Smooth muscle cell (in vitro differentiated cells): ENCODE measurements at regions not wholly inside any gene's neighbourhood (a gene's known extent, or its start where the extent isn't known, plus 50 kb on each side); places are given as distances from the start of the nearest gene placed in this dataset.

ENCODE experiments used
- DNase-seq: peaks from one replicate; lab custom pipeline; 2025; ENCODE audit not compliant: unreplicated experiment; lab: John Stamatoyannopoulos, UW
- H2AFZ ChIP-seq: fragments of 200-600 bp; sonication (generic); 2 replicates; pipeline ENCODE4 v1.6.0; 2016; ENCODE audit warnings: antibody characterized with exemption, low read depth, mild to moderate bottlenecking
- H3F3A ChIP-seq: fragments of 200-600 bp; sonication (generic); 2 replicates; pipeline ENCODE4 v1.6.0; 2017; ENCODE audit warnings: antibody characterized with exemption, low read depth
- H3K27ac ChIP-seq: fragments of 200-600 bp; sonication (generic); 2 replicates; pipeline ENCODE4 v1.5.1; 2016; ENCODE audit warnings: low read depth, mild to moderate bottlenecking
- H3K27me3 ChIP-seq: fragments of 200-600 bp; sonication (generic); 2 replicates; pipeline ENCODE4 v1.6.1; 2016; ENCODE audit warnings: low read depth, mild to moderate bottlenecking
- H3K36me3 ChIP-seq: fragments of 200-600 bp; sonication (generic); 2 replicates; pipeline ENCODE4 v1.5.1; 2016; ENCODE audit warnings: low read depth
- H3K4me1 ChIP-seq: fragments of 200-600 bp; sonication (generic); 2 replicates; pipeline ENCODE4 v1.5.1; 2016; ENCODE audit warnings: low read depth
- H3K4me2 ChIP-seq: fragments of 200-600 bp; sonication (generic); 2 replicates; pipeline ENCODE4 v1.6.0; 2016; ENCODE audit warnings: mild to moderate bottlenecking
- H3K4me3 ChIP-seq: fragments of 200-600 bp; sonication (generic); 2 replicates; pipeline ENCODE4 v1.5.1; 2016; ENCODE audit warnings: mild to moderate bottlenecking
- H3K79me2 ChIP-seq: fragments of 200-600 bp; sonication (generic); 2 replicates; pipeline ENCODE4 v1.6.0; 2016; ENCODE audit warnings: low read depth, mild to moderate bottlenecking
- H3K9ac ChIP-seq: fragments of 200-600 bp; sonication (generic); 2 replicates; pipeline ENCODE4 v1.6.0; 2016; ENCODE audit warnings: low read depth
- H3K9me3 ChIP-seq: fragments of 200-600 bp; sonication (generic); replicated peaks from 2 replicates; pipeline ENCODE4 v1.5.1; 2016; ENCODE audit warnings: low read depth
- H4K20me1 ChIP-seq: fragments of 200-600 bp; sonication (generic); 2 replicates; pipeline ENCODE4 v1.6.0; 2016; ENCODE audit warnings: low read depth
- WGBS: methylation state at CpG from one replicate; pipeline ENCODE4 v1.1.7; 2016; ENCODE audit warnings: low lambda C conversion rate; 5-methylcytosine and 5-hydroxymethylcytosine counted together
- TF ChIP-seq, protein P1 (sequence below): fragments of 200-600 bp; sonication (generic); IDR thresholded peaks from 2 replicates; pipeline ENCODE4 v1.5.1; 2017; ENCODE audit warnings: borderline replicate concordance, mild to moderate bottlenecking, antibody characterized with exemption; ENCODE audit not compliant: insufficient read depth, poor library complexity, severe bottlenecking

DNA sequence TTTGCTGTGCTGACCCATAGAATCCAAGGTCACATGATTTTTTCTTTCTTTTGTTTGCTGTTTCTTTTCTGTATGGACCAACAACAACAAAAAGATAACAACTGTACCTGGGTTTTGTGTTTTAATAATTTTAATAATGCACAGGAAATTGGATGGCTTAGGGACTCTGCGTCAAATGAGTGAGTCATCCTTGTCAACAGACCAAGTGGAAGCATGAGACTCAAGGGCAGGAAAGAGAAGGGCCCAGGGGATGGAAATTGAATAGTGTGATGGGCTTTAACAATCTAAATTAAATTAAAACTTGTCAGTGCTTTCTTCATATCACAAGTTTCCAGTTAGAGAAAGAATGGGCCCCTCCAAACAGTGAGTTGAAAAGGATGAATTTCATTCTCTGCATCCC, 413.0 kb downstream of the PREX1 start:
- TF ChIP-seq, protein P1, sequence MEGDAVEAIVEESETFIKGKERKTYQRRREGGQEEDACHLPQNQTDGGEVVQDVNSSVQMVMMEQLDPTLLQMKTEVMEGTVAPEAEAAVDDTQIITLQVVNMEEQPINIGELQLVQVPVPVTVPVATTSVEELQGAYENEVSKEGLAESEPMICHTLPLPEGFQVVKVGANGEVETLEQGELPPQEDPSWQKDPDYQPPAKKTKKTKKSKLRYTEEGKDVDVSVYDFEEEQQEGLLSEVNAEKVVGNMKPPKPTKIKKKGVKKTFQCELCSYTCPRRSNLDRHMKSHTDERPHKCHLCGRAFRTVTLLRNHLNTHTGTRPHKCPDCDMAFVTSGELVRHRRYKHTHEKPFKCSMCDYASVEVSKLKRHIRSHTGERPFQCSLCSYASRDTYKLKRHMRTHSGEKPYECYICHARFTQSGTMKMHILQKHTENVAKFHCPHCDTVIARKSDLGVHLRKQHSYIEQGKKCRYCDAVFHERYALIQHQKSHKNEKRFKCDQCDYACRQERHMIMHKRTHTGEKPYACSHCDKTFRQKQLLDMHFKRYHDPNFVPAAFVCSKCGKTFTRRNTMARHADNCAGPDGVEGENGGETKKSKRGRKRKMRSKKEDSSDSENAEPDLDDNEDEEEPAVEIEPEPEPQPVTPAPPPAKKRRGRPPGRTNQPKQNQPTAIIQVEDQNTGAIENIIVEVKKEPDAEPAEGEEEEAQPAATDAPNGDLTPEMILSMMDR = no peak
- Histone ChIP-seq H2AFZ (no peak overlapping the region), H3K4me3 (no peak overlapping the region), H3K79me2 (no peaks in the 10 kb centered on the region), H3K4me1 (peaks cover 10% of the 10 kb centered on the region), H3K27ac (no peak overlapping the region), H3K9me3 (no peaks in the 10 kb centered on the region), H3F3A (no peaks in the 10 kb centered on the region), H3K4me2 (no peak overlapping the region), H3K9ac (no peak overlapping the region), H3K36me3 (no peaks in the 10 kb centered on the region), H3K27me3 (no peaks in the 10 kb centered on the region), H4K20me1 (no peaks in the 10 kb centered on the region)
- no peak for DNase-seq
- 28% methylated on average over 1 of the region's 1 CpG for WGBS

DNA sequence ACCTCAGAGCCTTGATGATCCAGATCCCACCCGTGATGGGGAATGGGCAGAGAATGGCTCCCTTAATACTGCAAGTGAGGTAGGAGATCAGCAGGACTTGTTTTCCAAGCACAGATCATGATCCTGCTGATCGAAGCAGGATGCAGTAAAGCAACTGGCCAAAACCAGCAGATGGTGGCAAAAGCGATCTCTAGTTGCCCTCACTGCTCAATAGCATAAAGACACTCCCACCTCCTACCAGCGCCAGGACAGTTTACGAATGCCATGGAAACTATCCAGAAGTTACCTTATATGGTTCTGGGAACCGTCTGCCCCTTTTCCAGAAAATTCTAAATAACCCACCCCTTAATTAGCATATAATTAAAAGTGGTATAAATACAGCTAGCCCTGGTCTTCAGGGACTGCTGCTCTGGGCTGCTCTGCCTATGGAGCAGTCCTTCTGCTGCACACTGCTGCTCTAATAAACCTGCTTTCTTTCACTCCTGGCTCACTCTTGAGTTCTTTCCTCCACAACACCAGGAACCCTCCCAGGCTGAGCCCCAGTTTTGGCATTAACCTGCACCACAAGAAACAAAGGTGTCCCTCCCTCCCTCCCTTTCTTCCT, 415.8 kb downstream of the PREX1 start:
- WGBS = 90% methylated on average over 6 of the region's 6 CpGs
- no peak overlapping the region for H2AFZ ChIP-seq

DNA sequence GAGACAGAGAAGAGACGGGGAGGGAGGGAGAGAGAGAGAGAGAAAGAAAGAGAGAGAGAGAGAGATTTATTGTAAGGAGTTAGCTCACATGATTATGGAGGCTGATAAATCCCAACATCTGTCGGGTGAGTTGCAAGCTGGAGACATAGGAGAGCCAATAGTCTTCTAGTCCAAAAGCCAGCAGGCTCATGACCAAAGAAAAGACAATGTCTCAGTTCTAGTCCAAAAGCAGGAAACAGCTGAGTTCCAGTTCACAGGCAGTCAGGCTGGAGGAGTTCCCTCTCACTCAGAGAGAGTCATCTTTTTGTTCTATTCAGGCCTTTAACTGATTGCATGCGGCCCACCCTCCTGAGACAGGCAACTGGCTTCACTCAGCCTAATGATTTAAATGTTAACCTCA, 416.6 kb downstream of the PREX1 start:
- 70% methylated on average over 3 of the region's 3 CpGs for WGBS
- Histone ChIP-seq H3K27ac (no peak overlapping the region), H3K27me3 (no peaks in the 10 kb centered on the region)

More for the DNA sequence above, 415.8 kb downstream of the PREX1 start:
- DNase-seq = no peak
- Histone ChIP-seq H3K27ac (no peak overlapping the region), H3K9ac (no peak overlapping the region), H3K79me2 (no peaks in the 10 kb centered on the region), H3K4me2 (no peak overlapping the region), H3F3A (no peaks in the 10 kb centered on the region), H3K4me3 (no peak overlapping the region), H3K9me3 (no peaks in the 10 kb centered on the region), H3K4me1 (peaks cover 7% of the 10 kb centered on the region), H4K20me1 (no peaks in the 10 kb centered on the region), H3K27me3 (no peaks in the 10 kb centered on the region), H3K36me3 (no peaks in the 10 kb centered on the region)
- TF ChIP-seq, protein P1 = no peak

More for the DNA sequence above, 416.6 kb downstream of the PREX1 start:
- H3K4me2 ChIP-seq = no peak overlapping the region
- no peaks in the 10 kb centered on the region for H4K20me1 ChIP-seq
- no peaks in the 10 kb centered on the region for H3K36me3 ChIP-seq
- no peaks in the 10 kb centered on the region for H3K9me3 ChIP-seq
- H3K4me3 ChIP-seq = no peak overlapping the region
- TF ChIP-seq, protein P1 = no peak
- DNase-seq = no peak
- no peak overlapping the region for H2AFZ ChIP-seq
- H3K79me2 ChIP-seq = no peaks in the 10 kb centered on the region
- H3F3A ChIP-seq = no peaks in the 10 kb centered on the region
- no peak overlapping the region for H3K9ac ChIP-seq
- peaks cover 11% of the 10 kb centered on the region for H3K4me1 ChIP-seq
